Thoracic aorta (tissue), 2 donors: ENCODE measurements at regions not wholly inside any gene's neighbourhood (a gene's known extent, or its start where the extent isn't known, plus 50 kb on each side); places are given as distances from the start of the nearest gene placed in this dataset.

Experiments used
- ATAC-seq: fragments of 150-250 bp; one replicate; pipeline ENCODE4 v1.8.0; 2017; ENCODE audit warnings: low read depth; ENCODE audit not compliant: insufficient number of reproducible peaks, low FRiP score
- DNase-seq: peaks from one replicate; pipeline ENCODE4 v3.0.0-alpha.2; 2020; ENCODE audit warnings: low spot score
- H3K27ac ChIP-seq, 2 donors: fragments of 200-600 bp; sonication (generic); 1 replicate in 1 of 2; 2 replicates in 1 of 2; pipeline ENCODE4 v1.5.1; 2016; ENCODE audit warnings: mild to moderate bottlenecking in 2 of 2, moderate library complexity in 2 of 2
- H3K27me3 ChIP-seq: fragments of 200-600 bp; sonication (generic); replicated peaks from 2 replicates; pipeline ENCODE4 v1.6.0; 2016; ENCODE audit warnings: mild to moderate bottlenecking; ENCODE audit not compliant: insufficient read depth
- H3K36me3 ChIP-seq: fragments of 200-600 bp; sonication (generic); one replicate; pipeline ENCODE4 v1.5.1; 2016
- H3K4me1 ChIP-seq, 2 donors: fragments of 200-600 bp; sonication (generic); 1 replicate in 1 of 2; 2 replicates in 1 of 2; pipeline versions ENCODE4 v1.5.1 to v1.6.0; 2016; ENCODE audit warnings: low read depth in 2 of 2, mild to moderate bottlenecking in 1 of 2; ENCODE audit not compliant: control insufficient read depth in 1 of 2
- H3K4me3 ChIP-seq: fragments of 200-600 bp; sonication (generic); 2 replicates; pipeline ENCODE4 v1.5.1; 2016; ENCODE audit warnings: mild to moderate bottlenecking
- H3K9me3 ChIP-seq: fragments of 200-600 bp; sonication (generic); 2 replicates; pipeline ENCODE4 v1.5.1; 2016
- TF ChIP-seq, protein P1 (sequence below): fragments of 200-600 bp; sonication (generic); IDR thresholded peaks from one replicate; pipeline ENCODE4 v1.5.1; 2019; ENCODE audit warnings: antibody characterized with exemption

DNA sequence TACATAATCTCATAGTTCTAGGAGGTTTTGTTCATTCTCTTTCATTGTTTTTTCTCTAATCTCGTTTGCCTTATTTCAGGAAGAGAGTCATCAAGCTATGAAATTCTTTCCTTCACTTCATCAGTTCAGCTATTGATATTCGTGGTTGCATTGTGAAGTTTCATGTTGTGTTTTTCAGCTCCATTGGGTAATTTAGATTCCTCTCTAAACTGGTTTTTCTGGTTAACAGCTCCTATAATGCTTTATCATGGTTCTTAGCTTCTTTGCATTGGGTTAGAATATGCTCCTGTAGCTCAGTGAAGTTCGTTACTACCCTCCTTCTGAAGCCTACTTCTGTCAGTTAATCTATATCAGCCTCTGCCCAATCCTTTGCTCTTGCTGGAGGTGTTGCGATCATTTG lies 69.4 kb upstream of the CD96 start:
- no peak for ATAC-seq
- DNase-seq: no peak

DNA sequence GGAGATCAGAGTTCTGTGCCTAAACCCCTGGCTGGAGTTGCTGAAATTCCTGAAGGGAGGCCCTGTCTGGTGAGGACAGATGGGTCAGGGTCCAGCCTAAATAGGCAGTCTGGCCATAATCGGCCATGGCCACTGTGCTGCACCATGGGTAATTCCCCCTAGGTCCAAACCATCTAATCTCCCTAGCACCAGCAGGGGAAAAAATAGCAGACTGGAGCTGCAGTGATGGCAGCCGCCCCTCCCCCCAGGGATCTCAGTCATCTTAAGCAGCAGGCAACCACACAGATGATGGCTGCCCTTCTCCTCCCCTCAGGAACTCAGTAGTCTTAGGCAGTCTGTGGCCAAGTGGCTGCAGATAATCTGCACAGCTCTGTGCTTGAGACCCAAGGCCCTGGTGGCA lies 68.4 kb upstream of the CD96 start:
- Histone ChIP-seq H3K36me3 (no peaks in the 10 kb centered on the region), H3K4me3 (no peak overlapping the region), H3K9me3 (no peaks in the 10 kb centered on the region), H3K27me3 (no peaks in the 10 kb centered on the region), H3K4me1 (no peaks in the 10 kb centered on the region), H3K27ac (no peak overlapping the region)
- no peak for DNase-seq
- TF ChIP-seq, protein P1, sequence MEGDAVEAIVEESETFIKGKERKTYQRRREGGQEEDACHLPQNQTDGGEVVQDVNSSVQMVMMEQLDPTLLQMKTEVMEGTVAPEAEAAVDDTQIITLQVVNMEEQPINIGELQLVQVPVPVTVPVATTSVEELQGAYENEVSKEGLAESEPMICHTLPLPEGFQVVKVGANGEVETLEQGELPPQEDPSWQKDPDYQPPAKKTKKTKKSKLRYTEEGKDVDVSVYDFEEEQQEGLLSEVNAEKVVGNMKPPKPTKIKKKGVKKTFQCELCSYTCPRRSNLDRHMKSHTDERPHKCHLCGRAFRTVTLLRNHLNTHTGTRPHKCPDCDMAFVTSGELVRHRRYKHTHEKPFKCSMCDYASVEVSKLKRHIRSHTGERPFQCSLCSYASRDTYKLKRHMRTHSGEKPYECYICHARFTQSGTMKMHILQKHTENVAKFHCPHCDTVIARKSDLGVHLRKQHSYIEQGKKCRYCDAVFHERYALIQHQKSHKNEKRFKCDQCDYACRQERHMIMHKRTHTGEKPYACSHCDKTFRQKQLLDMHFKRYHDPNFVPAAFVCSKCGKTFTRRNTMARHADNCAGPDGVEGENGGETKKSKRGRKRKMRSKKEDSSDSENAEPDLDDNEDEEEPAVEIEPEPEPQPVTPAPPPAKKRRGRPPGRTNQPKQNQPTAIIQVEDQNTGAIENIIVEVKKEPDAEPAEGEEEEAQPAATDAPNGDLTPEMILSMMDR: no peak
- ATAC-seq: no peak

More for the DNA sequence above, 69.4 kb upstream of the CD96 start:
- no peaks in the 10 kb centered on the region for H3K27me3 ChIP-seq
- H3K36me3 ChIP-seq: no peaks in the 10 kb centered on the region
- H3K4me3 ChIP-seq: no peak overlapping the region
- H3K4me1 ChIP-seq: no peaks in the 10 kb centered on the region
- TF ChIP-seq, protein P1: no peak
- no peak overlapping the region for H3K27ac ChIP-seq
- no peaks in the 10 kb centered on the region for H3K9me3 ChIP-seq

DNA sequence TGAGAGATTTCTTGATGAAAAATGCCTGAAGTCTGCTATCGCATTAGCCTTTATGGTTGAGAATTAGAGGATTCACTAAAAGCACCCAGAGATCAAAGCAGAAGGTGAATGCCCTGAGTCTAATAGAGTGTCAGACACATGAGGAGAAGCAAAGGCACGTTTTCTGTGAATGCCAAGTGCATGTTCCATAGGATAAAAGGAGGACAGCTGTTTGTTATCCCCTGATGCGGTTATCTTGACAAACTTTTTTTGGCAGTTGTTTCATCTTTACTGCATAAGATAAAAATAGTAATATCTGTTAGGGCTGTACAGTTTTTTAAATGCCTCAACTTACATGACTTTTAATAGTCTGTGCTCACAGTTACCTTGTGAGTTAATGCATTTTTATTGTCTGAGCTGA lies 65.3 kb upstream of the CD96 start:
- peaks cover 2 to 9% of the 10 kb centered on the region in 2 donors for H3K4me1 ChIP-seq
- H3K27ac ChIP-seq: no peak overlapping the region
- DNase-seq: no peak
- H3K36me3 ChIP-seq: no peaks in the 10 kb centered on the region
- ATAC-seq: no peak
- H3K9me3 ChIP-seq: no peaks in the 10 kb centered on the region
- TF ChIP-seq, protein P1: no peak
- H3K4me3 ChIP-seq: no peak overlapping the region
- H3K27me3 ChIP-seq: no peaks in the 10 kb centered on the region

DNA sequence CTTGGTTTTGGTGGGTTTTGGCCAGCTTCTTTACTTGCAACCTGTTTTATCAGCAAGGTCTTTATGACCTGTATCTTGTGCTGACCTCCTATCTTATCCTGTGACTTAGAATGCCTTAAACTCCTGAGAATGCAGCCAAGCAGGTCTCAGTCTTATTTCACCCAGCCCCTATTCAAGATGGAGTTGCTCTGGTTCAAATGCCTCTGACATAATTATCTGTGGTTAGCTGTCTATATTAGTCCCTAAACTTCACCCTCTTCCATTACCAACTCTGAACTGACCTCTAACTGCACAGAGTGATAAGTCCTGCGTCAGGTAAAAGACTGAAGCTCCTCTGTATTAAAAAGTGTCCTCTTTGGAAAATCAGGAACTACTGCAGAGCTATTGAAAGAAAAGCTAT lies 61.9 kb upstream of the CD96 start:
- H3K4me1 ChIP-seq: peaks cover 7 to 15% of the 10 kb centered on the region in 2 donors
- TF ChIP-seq, protein P1: no peak

DNA sequence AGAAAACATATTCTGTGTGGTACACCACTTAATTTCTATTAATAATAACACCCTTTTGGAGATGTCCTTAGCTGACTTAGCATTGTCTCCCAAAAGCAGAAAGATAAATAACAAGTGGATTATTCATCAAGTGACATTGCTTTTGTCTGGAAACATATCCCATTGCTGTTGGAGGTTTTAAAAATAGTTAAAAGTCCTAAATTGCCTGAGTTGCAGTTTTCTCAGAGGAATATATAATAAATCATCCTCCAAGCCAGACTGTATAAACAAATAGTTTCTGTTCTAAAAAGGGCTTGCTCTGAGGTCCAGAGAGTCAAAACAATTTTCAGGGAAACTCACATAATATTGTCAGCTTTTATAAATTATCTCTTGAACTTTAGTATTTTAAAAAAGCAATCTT lies 60.4 kb upstream of the CD96 start:
- Histone ChIP-seq H3K9me3 (no peaks in the 10 kb centered on the region), H3K27me3 (no peaks in the 10 kb centered on the region), H3K4me1 (peaks cover 7 to 23% of the 10 kb centered on the region in 2 donors), H3K4me3 (no peak overlapping the region), H3K27ac (no peak overlapping the region), H3K36me3 (no peaks in the 10 kb centered on the region)
- ATAC-seq (no peak), DNase-seq (no peak)
- TF ChIP-seq, protein P1: no peak

More for the DNA sequence above, 61.9 kb upstream of the CD96 start:
- DNase-seq (no peak), ATAC-seq (no peak)
- Histone ChIP-seq H3K9me3 (no peaks in the 10 kb centered on the region), H3K36me3 (no peaks in the 10 kb centered on the region), H3K27ac (no peak overlapping the region), H3K4me3 (no peak overlapping the region), H3K27me3 (no peaks in the 10 kb centered on the region)
